OCI-LY3 (cell line): ENCODE measurements at regions not wholly inside any gene's neighbourhood (a gene's known extent, or its start where the extent isn't known, plus 50 kb on each side); places are given as distances from the start of the nearest gene placed in this dataset.

Experiments
- H2AFZ ChIP-seq: fragments of 200-600, 300-600 bp; shearing (Covaris generic); 2 replicates; pipeline ENCODE4 v1.6.0; 2014; ENCODE audit warnings: antibody characterized with exemption, low read depth, low read length
- H3K27ac ChIP-seq: fragments of 200-600, 300-600 bp; sonication (generic); 2 replicates; pipeline ENCODE4 v1.5.1; 2014; ENCODE audit warnings: mild to moderate bottlenecking, low read length, moderate library complexity, mixed read lengths
- H3K27me3 ChIP-seq: fragments of 200-600, 300-600 bp; sonication (generic); 2 replicates; pipeline ENCODE4 v1.6.1; 2014; ENCODE audit warnings: low read depth, low read length, mixed read lengths
- H3K36me3 ChIP-seq: fragments of 200-600, 300-600 bp; sonication (generic); replicated peaks from 2 replicates; pipeline ENCODE3; 2014; ENCODE audit warnings: low read depth, low read length, mixed read lengths
- H3K4me1 ChIP-seq: fragments of 300-600, 200-600 bp; sonication (generic); 2 replicates; pipeline ENCODE4 v1.6.1; 2014; ENCODE audit warnings: low read length, mixed read lengths
- H3K4me2 ChIP-seq: fragments of 200-600, 300-600 bp; sonication (generic); 2 replicates; pipeline ENCODE4 v1.6.1; 2014; ENCODE audit warnings: low read length, mixed read lengths
- H3K4me3 ChIP-seq: fragments of 300-600, 200-600 bp; sonication (generic); 2 replicates; pipeline ENCODE4 v1.5.1; 2014; ENCODE audit warnings: antibody characterized with exemption, mild to moderate bottlenecking, low read length, moderate library complexity
- H3K79me2 ChIP-seq: fragments of 300-600, 200-600 bp; shearing (Covaris generic); 2 replicates; pipeline ENCODE4 v1.6.1; 2014; ENCODE audit warnings: mild to moderate bottlenecking, low read length, mixed read lengths
- H3K9ac ChIP-seq: fragments of 300-600, 200-600 bp; shearing (Covaris generic); 2 replicates; pipeline ENCODE4 v1.6.0; 2014; ENCODE audit warnings: mild to moderate bottlenecking, low read length, moderate library complexity
- H3K9me3 ChIP-seq: fragments of 200-600, 300-600 bp; shearing (Covaris generic); 2 replicates; pipeline ENCODE4 v1.6.1; 2014; ENCODE audit warnings: low read length, mixed read lengths; ENCODE audit not compliant: insufficient read depth
- H4K20me1 ChIP-seq: fragments of 200-600, 300-600 bp; sonication (generic); 2 replicates; pipeline ENCODE4 v1.6.1; 2016; ENCODE audit warnings: low read length, mixed read lengths; ENCODE audit not compliant: insufficient read depth
- EZH2phosphoT487 ChIP-seq: fragments of 200-600 bp; shearing (Covaris generic); IDR thresholded peaks from 2 replicates; pipeline ENCODE4 v1.6.1; 2018; ENCODE audit warnings: antibody characterized with exemption, mixed run types, low read depth
- TF ChIP-seq, protein P1 (sequence below): fragments of 200-600, 300-600 bp; sonication (generic); IDR thresholded peaks from 2 replicates; pipeline ENCODE4 v1.5.1; 2014; ENCODE audit warnings: antibody characterized with exemption, low read length, low read depth

DNA sequence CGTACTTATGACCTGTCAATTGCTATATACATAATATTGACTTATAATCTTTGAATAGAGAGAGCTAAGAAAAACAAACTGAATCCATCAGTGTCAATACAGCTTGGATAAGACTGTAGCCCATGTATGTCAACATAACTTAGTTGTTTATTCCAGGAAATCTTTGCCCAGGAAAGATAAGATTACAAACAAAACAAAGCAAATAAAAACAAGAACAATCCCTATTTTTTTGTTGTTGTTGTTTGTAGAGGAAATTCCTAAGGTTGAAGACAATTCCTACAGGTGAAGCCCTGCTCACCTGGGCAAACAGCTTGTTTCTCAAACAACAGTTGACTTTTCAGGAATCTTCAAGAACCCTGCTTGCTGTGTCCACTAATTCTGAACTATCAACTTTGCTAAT lies 76.0 kb downstream of the HYCC1 start:
- Histone ChIP-seq H3K4me3 (no peak overlapping the region), H3K79me2 (no peaks in the 10 kb centered on the region), H4K20me1 (no peaks in the 10 kb centered on the region), H3K4me1 (no peaks in the 10 kb centered on the region), H3K36me3 (no peaks in the 10 kb centered on the region), H2AFZ (no peak overlapping the region), H3K9ac (no peak overlapping the region), H3K4me2 (no peak overlapping the region), H3K9me3 (no peaks in the 10 kb centered on the region), H3K27ac (no peak overlapping the region), H3K27me3 (no peaks in the 10 kb centered on the region)
- TF ChIP-seq, protein P1, sequence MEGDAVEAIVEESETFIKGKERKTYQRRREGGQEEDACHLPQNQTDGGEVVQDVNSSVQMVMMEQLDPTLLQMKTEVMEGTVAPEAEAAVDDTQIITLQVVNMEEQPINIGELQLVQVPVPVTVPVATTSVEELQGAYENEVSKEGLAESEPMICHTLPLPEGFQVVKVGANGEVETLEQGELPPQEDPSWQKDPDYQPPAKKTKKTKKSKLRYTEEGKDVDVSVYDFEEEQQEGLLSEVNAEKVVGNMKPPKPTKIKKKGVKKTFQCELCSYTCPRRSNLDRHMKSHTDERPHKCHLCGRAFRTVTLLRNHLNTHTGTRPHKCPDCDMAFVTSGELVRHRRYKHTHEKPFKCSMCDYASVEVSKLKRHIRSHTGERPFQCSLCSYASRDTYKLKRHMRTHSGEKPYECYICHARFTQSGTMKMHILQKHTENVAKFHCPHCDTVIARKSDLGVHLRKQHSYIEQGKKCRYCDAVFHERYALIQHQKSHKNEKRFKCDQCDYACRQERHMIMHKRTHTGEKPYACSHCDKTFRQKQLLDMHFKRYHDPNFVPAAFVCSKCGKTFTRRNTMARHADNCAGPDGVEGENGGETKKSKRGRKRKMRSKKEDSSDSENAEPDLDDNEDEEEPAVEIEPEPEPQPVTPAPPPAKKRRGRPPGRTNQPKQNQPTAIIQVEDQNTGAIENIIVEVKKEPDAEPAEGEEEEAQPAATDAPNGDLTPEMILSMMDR: no peak
- no peak for TF ChIP-seq EZH2phosphoT487

DNA sequence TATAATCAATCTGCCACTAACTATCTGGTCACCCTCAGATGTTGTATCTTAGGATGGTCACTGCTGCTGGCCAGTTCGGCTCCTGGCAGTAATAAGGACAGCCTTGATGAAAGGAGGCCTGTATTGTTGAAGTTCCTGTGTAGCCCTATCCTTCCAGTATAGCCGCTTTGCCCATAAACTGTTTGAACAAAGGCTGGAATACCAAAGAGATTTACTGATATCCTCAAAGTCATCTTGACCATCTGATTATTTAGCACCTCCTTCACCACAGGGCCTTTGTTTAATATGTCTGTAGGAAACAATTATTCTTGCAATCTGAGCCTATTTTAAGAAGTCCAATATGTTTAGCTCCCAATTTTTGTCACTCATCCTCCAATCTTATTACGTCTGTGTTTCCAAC lies 77.7 kb downstream of the HYCC1 start:
- Histone ChIP-seq H3K9ac (no peak overlapping the region), H3K4me2 (no peak overlapping the region), H4K20me1 (no peaks in the 10 kb centered on the region), H3K4me1 (no peaks in the 10 kb centered on the region), H3K4me3 (no peak overlapping the region), H3K27me3 (no peaks in the 10 kb centered on the region), H2AFZ (no peak overlapping the region), H3K79me2 (no peaks in the 10 kb centered on the region), H3K27ac (no peak overlapping the region), H3K36me3 (no peaks in the 10 kb centered on the region), H3K9me3 (no peaks in the 10 kb centered on the region)
- no peak for TF ChIP-seq EZH2phosphoT487
- TF ChIP-seq, protein P1: no peak

DNA sequence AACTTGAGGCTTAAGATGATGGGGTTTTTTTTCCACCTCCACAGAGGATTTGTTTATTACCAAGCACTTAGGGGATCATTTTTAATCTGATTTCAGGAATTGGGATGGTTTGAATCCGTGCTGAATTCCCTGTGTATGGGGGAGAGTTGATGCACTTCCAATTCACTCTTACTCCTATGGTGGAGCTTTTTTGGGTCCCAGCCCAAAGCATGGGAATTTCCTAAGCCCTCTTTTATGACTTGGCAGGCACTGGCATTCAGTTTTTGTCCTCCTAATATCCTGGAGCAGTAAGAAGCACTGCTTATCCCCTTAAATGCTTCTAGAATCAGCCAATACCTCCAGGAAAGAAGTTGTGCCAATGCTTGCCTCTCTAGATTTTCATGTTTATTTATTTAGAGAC lies 78.7 kb downstream of the HYCC1 start:
- no peaks in the 10 kb centered on the region for H3K4me1 ChIP-seq
- no peak overlapping the region for H2AFZ ChIP-seq
- TF ChIP-seq, protein P1: no peak
- no peak for TF ChIP-seq EZH2phosphoT487
- H3K27me3 ChIP-seq: no peaks in the 10 kb centered on the region
- no peaks in the 10 kb centered on the region for H4K20me1 ChIP-seq
- no peak overlapping the region for H3K9ac ChIP-seq
- no peaks in the 10 kb centered on the region for H3K36me3 ChIP-seq
- no peaks in the 10 kb centered on the region for H3K79me2 ChIP-seq
- H3K9me3 ChIP-seq: no peaks in the 10 kb centered on the region
- no peak overlapping the region for H3K4me2 ChIP-seq
- no peak overlapping the region for H3K4me3 ChIP-seq
- no peak overlapping the region for H3K27ac ChIP-seq

DNA sequence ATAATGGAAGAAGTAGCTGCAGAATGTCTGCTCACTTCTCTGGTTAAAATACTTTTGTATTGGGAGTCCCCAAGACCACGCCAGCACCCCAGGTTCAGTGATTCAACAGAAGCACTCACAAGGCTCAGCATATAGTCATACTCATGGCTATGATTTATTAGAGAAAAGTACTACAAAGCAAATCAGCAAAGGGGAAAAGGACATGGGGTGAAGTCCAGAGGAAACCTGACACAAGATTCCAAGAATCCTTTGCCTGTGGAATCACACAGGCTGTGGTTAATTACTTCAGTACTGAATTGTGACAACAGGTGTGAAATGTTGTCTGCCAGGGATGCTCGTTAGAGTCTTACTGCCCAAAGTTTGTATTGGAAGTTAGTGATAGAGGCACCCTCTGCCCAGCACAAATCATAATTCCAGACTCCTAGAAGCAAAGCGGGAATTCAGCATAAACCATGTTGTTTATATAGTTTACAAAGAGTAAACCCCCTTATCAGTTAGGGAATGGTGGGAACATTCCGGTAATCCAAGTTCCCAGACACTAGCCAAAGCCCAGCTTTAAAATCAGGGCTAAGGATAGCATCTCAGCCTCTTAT lies 79.4 kb downstream of the HYCC1 start:
- no peaks in the 10 kb centered on the region for H3K36me3 ChIP-seq
- no peaks in the 10 kb centered on the region for H3K27me3 ChIP-seq
- H4K20me1 ChIP-seq: no peaks in the 10 kb centered on the region
- H3K9ac ChIP-seq: no peak overlapping the region
- H2AFZ ChIP-seq: no peak overlapping the region
- no peak overlapping the region for H3K4me2 ChIP-seq
- H3K27ac ChIP-seq: no peak overlapping the region
- no peaks in the 10 kb centered on the region for H3K4me1 ChIP-seq
- H3K9me3 ChIP-seq: no peaks in the 10 kb centered on the region
- no peak overlapping the region for H3K4me3 ChIP-seq
- TF ChIP-seq EZH2phosphoT487: no peak
- TF ChIP-seq, protein P1: no peak
- no peaks in the 10 kb centered on the region for H3K79me2 ChIP-seq
